Right lobe of liver (tissue), 6 donors: ENCODE measurements at regions not wholly inside any gene's neighbourhood (a gene's known extent, or its start where the extent isn't known, plus 50 kb on each side); places are given as distances from the start of the nearest gene placed in this dataset.

Experiments used
- ATAC-seq, 4 donors: fragments of 200-7000 bp; cut with Tn5 transposase; one replicate each; pipeline ENCODE4 v1.9.1; 2020; ENCODE audit warnings: mild to moderate bottlenecking in 4 of 4, moderate library complexity in 4 of 4
- DNase-seq, 3 donors: peaks; one replicate each; pipeline ENCODE4 v3.0.0-alpha.2; 2020
- H3K27ac ChIP-seq, 3 donors: fragments of 200-600 bp; one replicate each; pipeline ENCODE4 v1.8.0; 2022
- H3K27me3 ChIP-seq, 2 donors: fragments of 200-600 bp; one replicate each; pipeline ENCODE4 v1.8.0; 2022
- H3K36me3 ChIP-seq, 4 donors: fragments of 200-600 bp; sonication (generic) in 1 of 4; one replicate each; pipeline versions ENCODE4 v1.5.1 to v1.8.0; 2017 to 2022; ENCODE audit warnings: control low read depth in 1 of 4
- H3K4me1 ChIP-seq, 4 donors: fragments of 200-600 bp; sonication (generic) in 1 of 4; one replicate each; pipeline versions ENCODE4 v1.5.1 to v1.8.0; 2017 to 2022; ENCODE audit warnings: control low read depth in 1 of 4
- H3K4me3 ChIP-seq, 3 donors: fragments of 200-600 bp; one replicate each; pipeline ENCODE4 v1.8.0; 2022
- H3K9me3 ChIP-seq, 4 donors: fragments of 200-600 bp; sonication (generic) in 1 of 4; one replicate each; pipeline versions ENCODE4 v1.5.1 to v1.8.0; 2017 to 2022; ENCODE audit warnings: control low read depth in 1 of 4
- POLR2A ChIP-seq: fragments of 450-650 bp; IDR thresholded peaks from one replicate; pipeline ENCODE4 v1.6.1; 2017; ENCODE audit warnings: antibody characterized with exemption, mild to moderate bottlenecking
- WGBS: methylation state at CpG from one replicate; pipeline ENCODE4 v1.1.6; 2018; ENCODE audit warnings: low coverage, low lambda C conversion rate; ENCODE audit not compliant: insufficient coverage; ENCODE audit errors: missing lambda C conversion rate; 5-methylcytosine and 5-hydroxymethylcytosine counted together
- intact Hi-C, 2 donors: fragments of 100-400 bp; cut with DNase I; formaldehyde crosslinking; loops; one replicate each; pipeline versions ENCODE4 v1.11.2 to v1.14.1; 2022
- TF ChIP-seq, protein P1 (sequence below), 4 donors: fragments of 200-600 bp in 3 of 4; fragments of 450-650 bp in 1 of 4; IDR thresholded peaks; one replicate each; pipeline versions ENCODE4 v1.5.1 to v1.8.0; 2016 to 2022; ENCODE audit warnings: antibody characterized with exemption in 4 of 4, mild to moderate bottlenecking in 2 of 4
- donor health status: DM: no; HTN: yes; CAD: no.
- donor health status: DM: no; HTN: no; CAD: no.
- donor health status: DM: no; HTN: no; CAD: no.
- donor health status: DM: no; HTN: yes; CAD: no.
- donor health status: DM: no; HTN: yes; CAD: no.

DNA sequence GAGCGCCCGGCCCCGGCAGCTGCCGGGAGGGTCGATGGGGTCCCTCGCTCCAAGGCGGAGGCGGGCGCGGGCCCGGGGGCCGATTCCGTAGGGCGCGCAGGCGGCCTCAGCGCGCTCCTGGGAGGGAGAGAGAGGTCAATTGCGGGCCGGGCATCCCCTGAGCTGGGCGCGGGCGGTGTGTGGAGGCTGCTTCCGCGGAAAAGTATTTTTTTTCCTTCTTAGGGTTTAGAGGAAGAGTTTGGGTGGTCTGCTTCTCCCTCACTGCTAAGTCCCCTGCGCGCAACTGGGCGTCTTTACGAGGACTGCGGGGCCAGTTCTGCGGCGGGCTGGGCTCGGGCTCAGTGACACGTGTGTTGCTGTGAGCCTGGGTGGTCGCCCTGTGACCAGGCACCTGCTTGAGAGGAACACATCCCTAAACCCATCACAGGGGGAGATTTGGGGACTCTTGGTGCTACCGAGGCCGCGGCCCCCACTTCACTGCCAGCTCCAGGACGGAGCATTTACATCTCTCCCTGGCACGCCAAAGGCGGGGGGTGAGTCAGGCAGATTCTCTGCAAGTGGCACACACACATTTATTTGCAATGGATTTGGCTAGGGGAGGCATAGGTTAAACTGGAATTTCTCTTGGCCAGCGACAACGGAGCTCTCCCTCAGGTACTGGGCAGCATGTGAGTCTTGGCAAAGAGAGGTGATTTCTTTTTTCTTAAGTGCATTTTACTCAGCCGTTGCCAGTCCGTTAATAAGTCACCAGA is 151.2 kb upstream of the SLC4A4 start:
- Histone ChIP-seq H3K9me3 (no peaks in the 10 kb centered on the region), H3K4me1 (peaks cover 0 to 9% (median 0%) of the 10 kb centered on the region in 4 donors), H3K4me3 (peak overlapping the region; percentile 58 to 71 (median 67)), H3K36me3 (no peaks in the 10 kb centered on the region), H3K27ac (peak overlapping the region; percentile 65 to 95 (median 90)), H3K27me3 (no peaks in the 10 kb centered on the region)
- WGBS = 2% methylated on average over 21 of the region's 45 CpGs
- TF ChIP-seq POLR2A = peak; percentile 20
- TF ChIP-seq, protein P1, sequence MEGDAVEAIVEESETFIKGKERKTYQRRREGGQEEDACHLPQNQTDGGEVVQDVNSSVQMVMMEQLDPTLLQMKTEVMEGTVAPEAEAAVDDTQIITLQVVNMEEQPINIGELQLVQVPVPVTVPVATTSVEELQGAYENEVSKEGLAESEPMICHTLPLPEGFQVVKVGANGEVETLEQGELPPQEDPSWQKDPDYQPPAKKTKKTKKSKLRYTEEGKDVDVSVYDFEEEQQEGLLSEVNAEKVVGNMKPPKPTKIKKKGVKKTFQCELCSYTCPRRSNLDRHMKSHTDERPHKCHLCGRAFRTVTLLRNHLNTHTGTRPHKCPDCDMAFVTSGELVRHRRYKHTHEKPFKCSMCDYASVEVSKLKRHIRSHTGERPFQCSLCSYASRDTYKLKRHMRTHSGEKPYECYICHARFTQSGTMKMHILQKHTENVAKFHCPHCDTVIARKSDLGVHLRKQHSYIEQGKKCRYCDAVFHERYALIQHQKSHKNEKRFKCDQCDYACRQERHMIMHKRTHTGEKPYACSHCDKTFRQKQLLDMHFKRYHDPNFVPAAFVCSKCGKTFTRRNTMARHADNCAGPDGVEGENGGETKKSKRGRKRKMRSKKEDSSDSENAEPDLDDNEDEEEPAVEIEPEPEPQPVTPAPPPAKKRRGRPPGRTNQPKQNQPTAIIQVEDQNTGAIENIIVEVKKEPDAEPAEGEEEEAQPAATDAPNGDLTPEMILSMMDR (IDR thresholded peaks at IDR 0.05) = no peak
- ATAC-seq (peak; percentile 56 to 65 (median 62)), DNase-seq (peak; percentile 59 to 75 (median 74))
- intact Hi-C loops = no loop called here

DNA sequence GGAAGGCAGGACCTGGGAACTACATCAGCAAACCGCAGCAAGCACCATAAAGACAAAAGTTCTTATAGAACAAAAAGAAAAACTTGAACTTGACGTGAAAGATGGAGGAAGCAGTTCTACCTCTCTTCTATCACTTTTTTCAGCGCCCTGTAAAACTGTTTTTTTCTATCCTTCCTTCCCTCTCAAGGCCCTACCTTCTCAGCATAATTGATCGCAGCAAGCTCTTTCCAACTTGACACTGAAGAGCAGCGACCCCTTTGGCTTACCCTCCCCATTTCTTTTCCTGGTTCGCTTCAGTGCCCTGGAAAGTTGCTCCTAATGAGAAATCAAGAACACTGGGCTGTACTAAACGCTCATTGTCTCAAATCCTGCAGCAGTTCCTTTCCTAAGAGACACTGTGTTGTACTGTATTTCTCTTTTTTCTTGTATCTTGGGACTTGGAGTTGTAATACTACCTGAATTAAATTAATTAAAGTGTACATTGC is 150.6 kb upstream of the SLC4A4 start:
- Histone ChIP-seq H3K27me3 (no peaks in the 10 kb centered on the region), H3K27ac (peak overlapping the region; percentile 12 to 95 (median 90)), H3K36me3 (no peaks in the 10 kb centered on the region), H3K4me3 (peak overlapping the region; percentile 58 to 71 (median 67)), H3K9me3 (no peaks in the 10 kb centered on the region), H3K4me1 (peaks cover 0 to 9% (median 0%) of the 10 kb centered on the region in 4 donors)
- WGBS = 5% methylated on average over 7 of the region's 7 CpGs
- intact Hi-C loops = no loop called here
- DNase-seq (no peak), ATAC-seq (peak in 1 of 4 donors; percentile 1)
- TF ChIP-seq POLR2A = no peak
- TF ChIP-seq, protein P1 (IDR thresholded peaks at IDR 0.05) = no peak

DNA sequence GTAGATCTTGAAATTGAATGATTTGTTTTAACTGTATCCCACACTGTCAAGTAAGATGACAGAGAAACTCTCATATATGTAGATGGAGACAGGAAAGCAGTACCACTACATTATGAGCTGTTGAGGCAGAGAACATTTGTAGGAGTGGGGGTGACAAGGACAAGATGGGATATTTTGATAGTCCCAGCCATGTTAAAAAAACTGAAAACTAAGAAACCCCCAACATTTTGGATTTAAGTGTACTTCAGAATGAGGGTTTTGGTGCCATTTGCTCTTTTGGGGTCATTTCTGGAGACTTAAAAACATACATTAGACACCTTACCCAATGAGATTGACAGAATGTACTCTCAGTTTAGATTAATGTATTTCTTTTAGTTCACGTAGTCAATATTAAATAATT is 149.9 kb upstream of the SLC4A4 start:
- Histone ChIP-seq H3K36me3 (no peaks in the 10 kb centered on the region), H3K4me1 (peaks cover 0 to 9% (median 0%) of the 10 kb centered on the region in 4 donors), H3K27ac (no peak overlapping the region), H3K27me3 (no peaks in the 10 kb centered on the region), H3K9me3 (no peaks in the 10 kb centered on the region), H3K4me3 (peak overlapping the region in 2 of 3 donors; percentile 67 to 71)
- ATAC-seq (no peak), DNase-seq (no peak)
- 56% methylated on average over 1 of the region's 1 CpG for WGBS
- intact Hi-C loops = no loop called here
- TF ChIP-seq POLR2A = no peak
- TF ChIP-seq, protein P1 (IDR thresholded peaks at IDR 0.05) = no peak

DNA sequence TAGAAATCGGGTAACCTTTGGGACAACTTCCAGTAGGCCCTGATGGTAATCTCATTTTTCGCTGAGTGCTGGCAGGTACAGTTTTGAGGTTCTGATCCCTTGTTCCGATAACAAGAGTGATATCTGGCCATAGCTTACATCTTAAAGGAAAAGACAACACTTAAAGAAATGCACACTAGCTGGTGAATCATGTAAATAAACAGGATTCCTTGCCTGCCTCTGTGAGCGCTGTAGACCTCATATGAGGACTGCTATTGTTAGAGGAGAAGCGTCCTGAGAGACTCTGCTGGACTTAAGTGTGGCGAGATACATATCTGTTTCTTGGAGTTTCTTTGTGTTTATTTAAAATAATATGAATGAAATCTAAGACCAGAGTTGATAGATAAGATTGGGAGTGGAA is 149.3 kb upstream of the SLC4A4 start:
- intact Hi-C loops = no loop called here
- no peak for DNase-seq
- no peak for ATAC-seq
- H3K4me1 ChIP-seq = peaks cover 0 to 9% (median 0%) of the 10 kb centered on the region in 4 donors
- WGBS = 69% methylated on average over 6 of the region's 6 CpGs
- no peak overlapping the region for H3K27ac ChIP-seq
- no peak overlapping the region for H3K4me3 ChIP-seq
- H3K27me3 ChIP-seq = no peaks in the 10 kb centered on the region
- TF ChIP-seq, protein P1 (IDR thresholded peaks at IDR 0.05) = no peak
- TF ChIP-seq POLR2A = no peak
- no peaks in the 10 kb centered on the region for H3K36me3 ChIP-seq
- no peaks in the 10 kb centered on the region for H3K9me3 ChIP-seq
